OCI-LY7 (cell line): ENCODE measurements at regions not wholly inside any gene's neighbourhood (a gene's known extent, or its start where the extent isn't known, plus 50 kb on each side); places are given as distances from the start of the nearest gene placed in this dataset.

ENCODE experiments used
- BruUV-seq: library from RNA; stranded (reverse); fragments of 400-500 nt; replicated peaks from 2 replicates; lab custom pipeline; 2021; lab: Mats Ljungman, UMichigan
- CTCF ChIA-PET: fragments of 300-600 bp; sonication (Branson Sonifier 250); formaldehyde crosslinking; loops from one replicate; lab custom pipeline; 2022; ENCODE audit warnings: antibody characterized with exemption; ENCODE audit not compliant: unreplicated experiment; lab: Charles Lee
- POLR2A ChIA-PET: fragments of 300-600 bp; sonication (Branson Sonifier 250); formaldehyde crosslinking; loops from one replicate; lab custom pipeline; 2022; ENCODE audit warnings: antibody characterized with exemption; lab: Charles Lee
- DNase-seq: peaks from one replicate; pipeline ENCODE4 v3.0.0-alpha.2; 2015; ENCODE audit warnings: low spot score
- H2AFZ ChIP-seq: fragments of 200-600 bp; sonication (generic), shearing (Covaris generic); 2 replicates; pipeline ENCODE4 v1.6.1; 2014; ENCODE audit warnings: mild to moderate bottlenecking, antibody characterized with exemption, low read length, moderate library complexity
- H3K27ac ChIP-seq: fragments of 200-600 bp; sonication (generic); 2 replicates; pipeline ENCODE4 v1.5.1; 2014; ENCODE audit warnings: mixed run types, low read depth, mild to moderate bottlenecking, moderate library complexity, low read length, inconsistent platforms; ENCODE audit not compliant: poor library complexity, severe bottlenecking
- H3K36me3 ChIP-seq: fragments of 200-600 bp; sonication (generic); 2 replicates; pipeline ENCODE4 v1.6.1; 2014; ENCODE audit warnings: mild to moderate bottlenecking, antibody characterized with exemption, low read length, moderate library complexity, mixed read lengths; ENCODE audit not compliant: insufficient read depth
- H3K4me1 ChIP-seq: fragments of 200-600 bp; sonication (generic); 2 replicates; pipeline ENCODE4 v1.5.1; 2014; ENCODE audit warnings: mild to moderate bottlenecking, low read length; ENCODE audit not compliant: insufficient read depth, poor library complexity, severe bottlenecking
- H3K4me2 ChIP-seq: fragments of 200-600 bp; sonication (generic); 2 replicates; pipeline ENCODE4 v1.6.1; 2014; ENCODE audit warnings: mild to moderate bottlenecking, low read length
- H3K4me3 ChIP-seq: fragments of 200-600 bp; sonication (generic); 2 replicates; pipeline ENCODE4 v1.5.1; 2014; ENCODE audit warnings: mild to moderate bottlenecking, low read depth, low read length; ENCODE audit not compliant: poor library complexity, severe bottlenecking
- H3K79me2 ChIP-seq: fragments of 200-600 bp; sonication (generic); 2 replicates; pipeline ENCODE4 v1.6.1; 2016; ENCODE audit warnings: low read depth, mild to moderate bottlenecking, low read length, moderate library complexity, mixed read lengths; ENCODE audit not compliant: insufficient read depth
- H3K9me2 ChIP-seq: fragments of 200-600 bp; sonication (generic); 2 replicates; pipeline ENCODE4 v1.6.1; 2016; ENCODE audit warnings: mild to moderate bottlenecking, low read length, mixed read lengths; ENCODE audit not compliant: insufficient read depth
- H3K9me3 ChIP-seq: fragments of 200-600 bp; sonication (generic); 2 replicates; pipeline ENCODE4 v1.6.1; 2014; ENCODE audit warnings: mild to moderate bottlenecking, mixed run types, low read length, mixed read lengths
- H4K20me1 ChIP-seq: fragments of 200-600 bp; sonication (generic); 2 replicates; pipeline ENCODE4 v1.6.1; 2014; ENCODE audit warnings: mild to moderate bottlenecking, antibody characterized with exemption, low read length, moderate library complexity, mixed read lengths; ENCODE audit not compliant: insufficient read depth
- CTCF ChIP-seq: fragments of 200-600 bp; sonication (generic); conservative IDR thresholded peaks from 2 replicates; pipeline ENCODE4 v1.5.1; 2014; ENCODE audit warnings: mild to moderate bottlenecking, antibody characterized with exemption, low read length, moderate library complexity, mixed read lengths
- EZH2phosphoT487 ChIP-seq: fragments of 200-600 bp; sonication (generic); IDR thresholded peaks from 2 replicates; pipeline ENCODE4 v1.6.1; 2018; ENCODE audit warnings: low read depth, borderline replicate concordance, mild to moderate bottlenecking, mixed run types, antibody characterized with exemption, low read length, moderate library complexity, mixed read lengths
- intact Hi-C: fragments of 100-400 bp; cut with micrococcal nuclease; formaldehyde crosslinking; loops from one replicate; pipeline ENCODE4 v1.10.0; 2022; ENCODE audit not compliant: unreplicated experiment

GRCh38 chr5:172567294-172567693, 73.8 kb upstream of the NEURL1B start:
- Histone ChIP-seq H3K4me1 (no peaks in the 10 kb centered on the region), H3K79me2 (no peaks in the 10 kb centered on the region), H3K9me2 (no peaks in the 10 kb centered on the region), H4K20me1 (no peaks in the 10 kb centered on the region), H3K27ac (no peak overlapping the region), H2AFZ (no peak overlapping the region), H3K9me3 (no peaks in the 10 kb centered on the region), H3K36me3 (no peaks in the 10 kb centered on the region), H3K4me3 (no peak overlapping the region), H3K4me2 (no peak overlapping the region)
- ChIA-PET CTCF (no interaction called here), POLR2A (no interaction called here)
- TF ChIP-seq CTCF (no peak), EZH2phosphoT487 (no peak)
- intact Hi-C loops = no loop called here
- no TSS peak for BruUV-seq
- no peak for DNase-seq

GRCh38 chr5:172565931-172566665, 75.0 kb upstream of the NEURL1B start:
- Histone ChIP-seq H4K20me1 (no peaks in the 10 kb centered on the region), H3K4me2 (no peak overlapping the region), H3K79me2 (no peaks in the 10 kb centered on the region), H3K4me1 (no peaks in the 10 kb centered on the region), H3K27ac (no peak overlapping the region), H3K9me2 (no peaks in the 10 kb centered on the region), H3K9me3 (no peaks in the 10 kb centered on the region), H3K36me3 (no peaks in the 10 kb centered on the region), H2AFZ (no peak overlapping the region), H3K4me3 (no peak overlapping the region)
- intact Hi-C loops = no loop called here
- ChIA-PET CTCF (no interaction called here), POLR2A (no interaction called here)
- no TSS peak for BruUV-seq
- no peak for TF ChIP-seq CTCF
- no peak for TF ChIP-seq EZH2phosphoT487
- DNase-seq = no peak

- Histone ChIP-seq H3K36me3 (no peaks in the 10 kb centered on the region), H3K79me2 (no peaks in the 10 kb centered on the region), H3K27ac (no peak overlapping the region), H3K4me2 (no peak overlapping the region), H3K9me3 (no peaks in the 10 kb centered on the region), H3K4me3 (no peak overlapping the region), H3K4me1 (no peaks in the 10 kb centered on the region), H2AFZ (no peak overlapping the region), H4K20me1 (no peaks in the 10 kb centered on the region), H3K9me2 (no peaks in the 10 kb centered on the region)
- ChIA-PET CTCF (no interaction called here), POLR2A (no interaction called here)
- BruUV-seq = no TSS peak
- intact Hi-C loops = no loop called here
- TF ChIP-seq CTCF = no peak
- TF ChIP-seq EZH2phosphoT487 = no peak
- DNase-seq = no peak
Measured at GRCh38 chr5:172565455-172565854, 75.6 kb upstream of the NEURL1B start.
